PC-3 (cell line): ENCODE measurements at regions not wholly inside any gene's neighbourhood (a gene's known extent, or its start where the extent isn't known, plus 50 kb on each side); places are given as distances from the start of the nearest gene placed in this dataset.

Experiments used
- EZH2 ChIP-seq: fragments of 300-600 bp; sonication (generic); IDR thresholded peaks from one replicate; pipeline ENCODE4 v1.6.1; 2017; ENCODE audit warnings: antibody characterized with exemption, mild to moderate bottlenecking, low read length; ENCODE audit not compliant: unreplicated experiment
- TF ChIP-seq, protein P1 (sequence below): fragments of 300-600 bp; sonication (generic); conservative IDR thresholded peaks from 2 replicates; pipeline ENCODE4 v1.5.1; 2017; ENCODE audit warnings: antibody characterized with exemption, low read depth, mild to moderate bottlenecking, low read length

- TF ChIP-seq, protein P1, sequence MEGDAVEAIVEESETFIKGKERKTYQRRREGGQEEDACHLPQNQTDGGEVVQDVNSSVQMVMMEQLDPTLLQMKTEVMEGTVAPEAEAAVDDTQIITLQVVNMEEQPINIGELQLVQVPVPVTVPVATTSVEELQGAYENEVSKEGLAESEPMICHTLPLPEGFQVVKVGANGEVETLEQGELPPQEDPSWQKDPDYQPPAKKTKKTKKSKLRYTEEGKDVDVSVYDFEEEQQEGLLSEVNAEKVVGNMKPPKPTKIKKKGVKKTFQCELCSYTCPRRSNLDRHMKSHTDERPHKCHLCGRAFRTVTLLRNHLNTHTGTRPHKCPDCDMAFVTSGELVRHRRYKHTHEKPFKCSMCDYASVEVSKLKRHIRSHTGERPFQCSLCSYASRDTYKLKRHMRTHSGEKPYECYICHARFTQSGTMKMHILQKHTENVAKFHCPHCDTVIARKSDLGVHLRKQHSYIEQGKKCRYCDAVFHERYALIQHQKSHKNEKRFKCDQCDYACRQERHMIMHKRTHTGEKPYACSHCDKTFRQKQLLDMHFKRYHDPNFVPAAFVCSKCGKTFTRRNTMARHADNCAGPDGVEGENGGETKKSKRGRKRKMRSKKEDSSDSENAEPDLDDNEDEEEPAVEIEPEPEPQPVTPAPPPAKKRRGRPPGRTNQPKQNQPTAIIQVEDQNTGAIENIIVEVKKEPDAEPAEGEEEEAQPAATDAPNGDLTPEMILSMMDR: no peak
- TF ChIP-seq EZH2: no peak
Observed at GRCh38 chr1:73611681-73612080, 586.3 kb downstream of the LRRIQ3 start.
